ENCODE measurements at regions not wholly inside any gene's neighbourhood (a gene's known extent, or its start where the extent isn't known, plus 50 kb on each side); places are given as distances from the start of the nearest gene placed in this dataset.

DNA sequence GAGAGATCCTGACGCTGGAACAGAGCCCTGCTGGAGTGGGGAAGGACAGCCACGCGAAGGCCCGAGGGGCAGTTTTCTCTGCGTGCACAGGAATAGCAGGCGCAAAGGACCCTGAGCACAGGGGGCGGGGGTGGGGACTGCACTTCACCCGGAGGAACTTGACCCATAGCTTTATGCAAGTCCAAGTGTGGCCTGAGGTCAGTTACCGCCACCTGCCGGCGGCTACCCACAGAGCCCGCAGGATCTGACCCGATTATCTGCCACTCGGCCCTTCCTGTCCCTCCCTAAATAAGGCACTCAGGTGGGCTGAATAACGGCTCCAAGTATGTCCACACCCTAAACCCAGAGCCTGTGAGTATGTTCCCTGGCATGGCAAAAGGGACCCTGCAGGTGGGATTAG, 65.4 kb upstream of the FCN1 start:
- Mint-ChIP-seq H3K4me1 (no peaks in the 10 kb centered on the region), H3K9me3 (no peaks in the 10 kb centered on the region), H3K4me3 (no peak overlapping the region)

DNA sequence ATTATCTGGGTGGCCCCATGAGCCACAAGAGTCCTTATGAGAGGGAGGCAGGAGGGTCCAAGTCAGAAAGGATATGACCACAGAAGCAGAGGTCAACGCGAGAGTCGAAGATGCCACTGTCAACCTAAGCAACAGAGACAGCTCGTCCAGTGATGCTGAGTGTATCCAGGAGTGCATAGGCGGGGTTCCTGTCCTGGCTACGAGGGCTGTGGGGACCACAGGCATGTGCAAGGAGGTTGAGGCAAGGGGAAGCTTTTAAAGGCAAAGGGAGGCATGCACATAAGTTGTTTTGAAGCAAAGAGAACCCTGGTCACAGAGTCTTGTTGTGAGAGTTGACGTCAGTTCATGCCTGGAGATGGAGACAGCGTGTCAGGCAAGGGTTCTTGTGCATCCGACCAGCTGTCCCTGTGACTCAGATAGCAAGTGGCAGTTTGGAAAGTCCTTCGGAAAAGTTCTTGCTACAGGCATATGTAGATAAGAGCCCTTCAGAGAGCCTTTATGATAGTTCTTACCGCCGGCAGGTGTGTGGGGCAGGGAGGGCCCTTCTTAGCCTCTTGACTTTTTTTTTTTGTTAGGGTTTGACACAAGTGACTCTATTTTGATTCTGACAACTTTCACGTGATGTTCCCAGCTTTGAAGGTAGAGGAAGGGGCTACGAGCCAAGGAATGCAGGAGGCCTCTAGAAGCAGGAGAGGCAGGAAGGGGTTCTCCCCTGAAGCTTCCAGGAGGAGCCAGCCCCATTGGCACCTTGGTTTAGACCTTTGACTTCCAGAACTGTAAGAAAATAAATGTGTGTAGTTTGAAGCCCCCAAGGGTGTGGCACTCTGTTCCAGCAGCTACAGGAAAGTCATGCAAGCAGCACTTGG, 66.0 kb upstream of the FCN1 start:
- H3K36me3 Mint-ChIP-seq: no peaks in the 10 kb centered on the region
- no peaks in the 10 kb centered on the region for H3K4me1 Mint-ChIP-seq
- no peaks in the 10 kb centered on the region for H3K9me3 Mint-ChIP-seq
- H3K4me3 Mint-ChIP-seq: no peak overlapping the region
- H3K27ac Mint-ChIP-seq: no peak overlapping the region
- no peaks in the 10 kb centered on the region for H3K27me3 Mint-ChIP-seq

More for the DNA sequence above, 65.4 kb upstream of the FCN1 start:
- H3K27me3 Mint-ChIP-seq: no peaks in the 10 kb centered on the region
- no peak overlapping the region for H3K27ac Mint-ChIP-seq
- no peaks in the 10 kb centered on the region for H3K36me3 Mint-ChIP-seq

DNA sequence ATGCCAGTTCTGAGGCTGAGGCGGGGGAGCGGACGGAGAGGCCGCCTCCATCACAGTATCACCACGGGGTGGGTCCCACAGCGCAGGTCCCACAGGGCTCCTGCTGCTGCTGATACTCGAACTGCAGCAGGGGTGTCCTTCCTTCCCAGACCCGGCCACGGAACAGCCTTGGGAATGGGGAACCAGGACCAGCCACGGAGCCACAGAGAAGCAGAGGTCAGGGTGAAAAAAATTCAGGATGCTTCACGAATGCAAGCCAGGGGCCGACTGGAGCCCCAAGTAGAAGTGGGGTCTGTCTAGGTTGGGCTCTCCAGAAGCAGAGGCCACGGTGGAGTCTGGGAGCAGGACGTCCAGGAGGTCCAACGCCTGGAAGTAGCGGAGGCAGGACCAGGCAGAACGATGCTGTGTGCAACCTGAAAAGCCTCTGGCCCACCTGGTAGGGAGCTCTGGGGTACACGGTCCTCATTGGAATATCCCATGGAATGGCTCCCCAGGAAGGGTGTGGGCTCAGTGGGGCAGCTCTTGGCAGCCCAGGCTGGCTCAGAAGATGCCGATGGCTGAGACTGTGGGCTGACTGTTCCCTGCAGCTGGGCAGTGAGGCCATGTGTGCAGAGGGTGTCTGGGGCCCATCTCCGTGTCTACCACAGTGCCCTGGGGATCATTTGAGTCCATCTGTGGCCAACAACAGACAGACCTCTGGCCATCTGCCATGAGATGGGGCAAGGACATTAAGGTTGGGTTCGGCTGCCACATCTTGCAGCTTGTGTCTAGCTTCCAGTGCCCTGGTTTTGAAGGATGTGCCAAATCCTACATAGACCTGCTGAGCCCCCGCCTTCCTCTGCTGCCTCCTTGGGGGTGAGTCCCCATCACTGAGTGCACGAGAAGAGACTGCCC, 66.9 kb upstream of the FCN1 start:
- H3K4me3 Mint-ChIP-seq: no peak overlapping the region
- H3K27ac Mint-ChIP-seq: no peak overlapping the region
- no peaks in the 10 kb centered on the region for H3K27me3 Mint-ChIP-seq

DNA sequence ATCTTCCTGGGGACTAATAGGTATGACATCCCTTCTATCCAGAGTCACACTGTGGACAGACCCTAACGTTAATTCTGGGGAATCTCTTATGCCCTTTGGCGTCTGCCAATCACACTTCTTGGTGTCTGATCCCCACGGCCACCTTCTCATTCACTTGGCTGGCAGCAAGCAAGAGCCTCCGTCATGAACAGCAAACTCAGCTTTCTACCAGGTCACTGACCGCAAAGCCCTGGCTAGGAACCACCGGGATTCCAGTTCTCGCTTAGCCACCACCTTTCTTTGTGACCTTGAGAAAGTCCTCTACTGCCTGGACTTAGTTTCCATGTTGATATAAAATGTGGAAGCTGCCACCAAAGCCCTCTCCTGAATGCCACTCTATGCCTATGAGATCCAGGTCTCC, 67.7 kb upstream of the FCN1 start:
- Mint-ChIP-seq H3K4me3 (no peak overlapping the region), H3K36me3 (no peaks in the 10 kb centered on the region), H3K4me1 (no peaks in the 10 kb centered on the region), H3K9me3 (no peaks in the 10 kb centered on the region), H3K27ac (no peak overlapping the region), H3K27me3 (no peaks in the 10 kb centered on the region)

More for the DNA sequence above, 66.9 kb upstream of the FCN1 start:
- Mint-ChIP-seq H3K4me1 (no peaks in the 10 kb centered on the region), H3K36me3 (no peaks in the 10 kb centered on the region), H3K9me3 (no peaks in the 10 kb centered on the region)

DNA sequence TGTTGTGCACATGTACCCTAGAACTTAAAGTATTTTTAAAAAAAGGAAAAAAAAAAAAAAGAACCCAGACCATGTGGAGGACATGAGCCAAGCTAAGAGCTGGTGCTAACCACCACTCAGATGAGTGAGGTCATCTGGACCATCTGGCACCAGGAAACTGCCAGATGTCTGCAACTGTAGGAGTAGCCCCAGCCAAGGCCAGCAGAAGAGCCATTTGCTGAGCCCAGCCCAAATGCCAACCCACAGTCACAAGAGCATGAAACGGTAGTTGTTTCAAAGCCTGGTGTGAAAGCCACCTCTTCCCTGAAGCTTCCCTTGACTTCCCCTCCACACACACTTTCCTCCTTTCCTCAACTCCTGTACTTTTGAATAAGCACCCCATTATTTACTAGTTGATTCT, 69.2 kb upstream of the FCN1 start:
- Mint-ChIP-seq H3K27ac (no peak overlapping the region), H3K27me3 (no peaks in the 10 kb centered on the region), H3K4me1 (no peaks in the 10 kb centered on the region), H3K9me3 (no peaks in the 10 kb centered on the region), H3K4me3 (no peak overlapping the region), H3K36me3 (no peaks in the 10 kb centered on the region)

DNA sequence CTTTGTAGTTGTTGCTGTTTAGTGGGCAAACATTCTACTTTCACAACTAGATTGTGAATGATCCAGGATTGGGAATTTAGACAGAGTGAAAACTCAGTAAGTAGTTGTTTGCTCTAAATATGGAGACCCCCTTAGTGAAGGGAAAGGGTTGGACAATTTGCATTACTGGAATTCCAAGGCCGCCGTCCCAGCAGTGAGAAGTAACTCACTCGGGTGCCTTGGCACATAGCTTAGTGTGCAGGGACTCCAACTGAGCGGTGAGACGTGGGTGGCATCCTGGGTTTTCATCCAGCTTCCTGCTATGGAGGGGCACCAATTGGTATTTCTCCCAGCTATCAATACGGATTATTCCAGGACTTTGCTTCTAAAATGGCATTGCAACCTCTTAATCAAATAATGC, 69.7 kb upstream of the FCN1 start:
- Mint-ChIP-seq H3K4me1 (no peaks in the 10 kb centered on the region), H3K4me3 (no peak overlapping the region), H3K36me3 (no peaks in the 10 kb centered on the region), H3K27ac (no peak overlapping the region), H3K9me3 (no peaks in the 10 kb centered on the region), H3K27me3 (no peaks in the 10 kb centered on the region)

DNA sequence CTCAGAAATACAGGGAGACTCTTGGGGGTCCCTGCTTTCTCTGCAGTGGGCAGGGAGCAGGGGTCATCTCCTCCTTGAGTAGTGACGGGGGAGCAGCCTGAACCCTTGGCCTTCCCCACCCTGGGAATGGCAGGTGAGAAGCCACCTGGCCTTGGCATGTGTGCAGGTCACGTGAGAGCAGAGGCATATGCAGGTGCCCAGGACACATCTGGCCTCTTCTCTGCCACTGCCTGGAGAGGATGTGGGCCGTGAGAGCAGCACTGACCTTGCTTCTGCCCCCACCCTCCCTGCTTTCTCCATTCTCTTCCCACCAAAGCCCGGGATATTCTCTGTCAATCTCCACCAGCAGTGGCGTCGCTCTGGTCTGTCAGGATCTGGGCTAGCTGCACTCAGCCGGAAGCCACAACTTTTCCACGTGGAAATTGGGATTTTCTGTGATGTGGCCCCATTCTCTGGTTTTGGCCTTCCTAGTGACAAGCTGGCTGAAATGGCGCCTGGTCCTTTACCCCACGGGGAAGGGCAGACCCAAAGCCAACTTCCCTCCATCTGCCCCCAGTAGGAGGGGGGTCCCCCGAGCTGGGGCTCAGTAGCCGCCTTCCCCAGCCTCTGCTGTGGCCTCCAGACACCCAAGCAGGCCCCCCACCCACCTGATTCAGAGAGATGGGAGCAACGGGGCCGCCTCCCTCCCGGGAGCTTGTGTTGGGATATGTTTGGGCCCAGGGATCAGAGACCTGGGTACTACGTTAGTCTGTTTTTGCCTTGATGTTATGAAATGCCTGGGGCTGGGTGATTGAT, 70.4 kb upstream of the FCN1 start:
- Mint-ChIP-seq H3K27ac (no peak overlapping the region), H3K4me3 (no peak overlapping the region), H3K36me3 (no peaks in the 10 kb centered on the region), H3K27me3 (no peaks in the 10 kb centered on the region), H3K4me1 (no peaks in the 10 kb centered on the region), H3K9me3 (no peaks in the 10 kb centered on the region)

DNA sequence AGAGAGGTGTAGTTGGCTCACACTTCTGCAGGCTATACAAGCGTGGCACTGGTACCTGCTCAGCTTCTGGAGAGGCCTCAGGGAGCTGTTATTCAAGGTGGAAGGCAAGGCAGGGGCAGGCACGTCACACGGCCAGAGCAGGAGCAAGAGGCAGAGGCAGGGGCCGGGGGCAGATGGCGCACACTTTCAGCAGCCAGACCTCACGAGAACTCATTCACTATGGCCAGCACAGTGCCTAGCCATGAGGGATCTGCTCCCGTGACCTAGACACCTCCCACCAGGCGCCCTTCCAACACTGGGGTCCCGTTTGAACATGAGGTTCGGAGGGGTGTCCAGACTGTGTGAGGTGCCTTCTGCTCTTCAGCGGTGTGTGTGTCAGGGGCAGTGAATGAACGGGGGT, 71.0 kb upstream of the FCN1 start:
- no peaks in the 10 kb centered on the region for H3K4me1 Mint-ChIP-seq
- no peaks in the 10 kb centered on the region for H3K9me3 Mint-ChIP-seq
- H3K36me3 Mint-ChIP-seq: no peaks in the 10 kb centered on the region
- no peak overlapping the region for H3K27ac Mint-ChIP-seq
- H3K4me3 Mint-ChIP-seq: no peak overlapping the region
- no peaks in the 10 kb centered on the region for H3K27me3 Mint-ChIP-seq

DNA sequence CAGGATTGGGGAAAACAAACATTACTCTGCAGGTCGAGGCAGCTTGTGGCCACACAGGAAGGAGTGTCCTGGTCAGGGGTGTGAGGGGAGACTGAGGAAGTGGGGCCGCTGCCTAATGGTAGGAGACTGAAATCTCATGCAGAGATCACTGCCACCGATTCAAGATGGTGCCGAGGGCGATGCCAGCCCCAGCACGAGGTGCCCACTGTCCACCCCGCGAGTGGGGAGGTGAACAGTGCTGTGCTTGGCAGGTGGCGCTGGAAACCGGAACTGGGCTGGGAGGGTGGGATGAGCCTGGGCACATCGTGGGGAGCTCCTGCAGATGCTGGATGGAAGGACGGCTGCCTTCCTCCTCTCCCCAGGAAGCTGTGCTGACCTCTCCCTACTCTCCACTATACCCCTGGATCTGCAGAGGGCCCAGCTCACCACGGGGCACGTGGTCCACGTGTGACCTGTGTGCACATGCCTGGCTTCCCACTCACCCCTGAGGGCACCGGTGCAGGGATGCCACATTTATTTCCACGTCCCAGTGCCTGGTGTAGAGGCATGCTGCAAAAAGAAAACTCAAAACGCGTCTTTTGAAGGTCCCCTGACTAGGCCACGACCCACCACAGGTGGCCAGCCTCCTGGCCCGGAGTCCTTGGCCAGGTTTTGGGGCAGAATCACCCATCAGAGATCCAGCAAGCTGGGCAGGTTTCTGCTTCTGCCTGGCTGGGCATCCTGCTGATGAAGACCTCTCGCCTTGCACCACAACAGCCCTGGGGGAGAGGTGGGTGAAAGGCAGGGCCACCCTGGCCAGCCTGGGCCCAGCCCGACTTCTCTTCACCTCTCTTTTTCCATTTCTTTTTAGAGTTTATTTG, 71.7 kb upstream of the FCN1 start:
- H3K27me3 Mint-ChIP-seq: no peaks in the 10 kb centered on the region
- H3K4me1 Mint-ChIP-seq: no peaks in the 10 kb centered on the region
- H3K4me3 Mint-ChIP-seq: no peak overlapping the region

DNA sequence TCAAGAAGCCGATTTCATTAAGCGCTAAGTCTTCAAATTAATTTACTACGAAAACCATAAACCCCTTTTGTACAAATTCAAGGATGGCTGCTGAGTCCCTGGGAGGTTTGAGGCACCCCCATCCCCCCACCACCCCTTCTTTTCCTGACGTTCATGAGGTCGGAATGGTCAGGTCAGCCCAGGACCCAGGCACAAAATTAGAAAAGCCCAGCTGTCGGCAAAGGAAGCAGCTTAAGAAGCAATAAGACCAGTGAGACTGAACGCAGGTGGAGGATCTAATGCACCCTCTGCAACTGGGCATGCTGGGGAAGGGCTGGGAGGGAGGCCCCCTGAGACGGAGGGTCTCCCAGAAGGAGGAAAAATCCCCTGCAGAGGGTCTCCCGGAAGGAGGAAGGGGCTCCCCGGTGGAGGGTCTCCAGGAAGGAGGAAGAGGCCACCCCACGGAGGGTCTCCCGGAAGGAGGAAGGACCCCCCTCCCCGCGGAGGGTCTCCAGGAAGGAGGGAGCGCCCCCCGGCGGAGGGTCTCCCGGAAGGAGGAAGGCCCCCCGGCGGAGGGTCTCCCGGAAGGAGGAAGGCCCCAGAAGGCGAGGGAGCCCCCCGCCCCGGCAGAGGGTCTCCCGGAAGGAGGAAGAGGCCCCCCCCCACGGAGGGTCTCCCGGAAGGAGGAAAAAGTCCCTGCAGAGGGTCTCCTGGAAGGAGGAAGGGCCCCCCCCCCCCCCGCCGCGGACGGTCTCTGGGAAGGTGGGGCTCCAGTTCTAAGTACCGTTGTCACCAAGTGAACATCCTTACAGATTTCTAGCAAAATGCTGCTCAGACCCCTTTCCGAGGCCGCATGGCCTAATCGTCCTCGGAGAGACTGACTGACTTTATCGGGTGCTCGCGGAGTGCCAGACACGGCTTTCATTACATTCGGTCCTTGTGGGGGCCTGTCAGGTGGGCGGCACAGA, 74.4 kb upstream of the FCN1 start:
- Mint-ChIP-seq H3K4me1 (no peaks in the 10 kb centered on the region), H3K36me3 (no peaks in the 10 kb centered on the region), H3K9me3 (no peaks in the 10 kb centered on the region), H3K27me3 (no peaks in the 10 kb centered on the region), H3K4me3 (no peak overlapping the region), H3K27ac (no peak overlapping the region)

More for the DNA sequence above, 71.7 kb upstream of the FCN1 start:
- H3K27ac Mint-ChIP-seq: no peak overlapping the region
- no peaks in the 10 kb centered on the region for H3K36me3 Mint-ChIP-seq
- no peaks in the 10 kb centered on the region for H3K9me3 Mint-ChIP-seq

DNA sequence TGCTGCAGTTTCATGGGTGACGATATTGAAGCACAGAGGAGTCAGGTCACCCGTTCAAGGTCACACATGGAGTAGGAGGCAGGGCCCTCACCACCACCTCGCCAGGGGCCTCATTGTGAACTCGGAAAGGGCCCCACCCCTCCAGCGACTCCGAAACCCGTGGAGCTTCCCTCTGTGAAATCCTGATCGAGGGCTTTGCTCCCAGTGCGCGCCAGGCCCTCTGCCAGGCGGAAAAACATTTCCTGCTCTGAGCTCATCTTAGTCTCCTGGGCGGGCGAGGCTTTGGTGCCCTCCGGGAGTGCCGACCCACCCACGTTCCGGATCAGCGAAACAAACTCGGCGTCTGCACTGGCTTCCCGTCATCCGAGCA, 75.0 kb upstream of the FCN1 start:
- no peaks in the 10 kb centered on the region for H3K4me1 Mint-ChIP-seq
- H3K4me3 Mint-ChIP-seq: no peak overlapping the region
- H3K27me3 Mint-ChIP-seq: no peaks in the 10 kb centered on the region
- no peaks in the 10 kb centered on the region for H3K9me3 Mint-ChIP-seq
- H3K36me3 Mint-ChIP-seq: no peaks in the 10 kb centered on the region
- H3K27ac Mint-ChIP-seq: no peak overlapping the region

DNA sequence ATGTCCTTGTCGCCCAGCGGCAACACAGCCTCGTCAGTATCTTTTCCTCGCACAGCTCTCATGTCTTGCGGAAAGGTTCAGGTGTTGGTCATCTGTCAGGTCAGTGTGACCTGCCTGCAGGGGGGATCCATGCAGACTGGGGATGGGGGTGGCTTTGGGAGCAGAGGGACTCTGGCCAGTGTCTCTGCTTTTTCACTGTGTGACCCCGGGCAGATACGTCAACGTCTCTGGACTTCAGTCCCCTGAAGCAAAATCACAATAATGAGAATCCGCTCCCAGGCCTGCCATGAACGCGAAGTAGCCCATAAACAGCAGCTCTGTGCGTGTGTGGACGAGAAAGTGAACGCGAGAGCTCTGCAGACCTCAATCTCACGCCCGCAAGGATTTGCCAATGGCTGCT, 75.7 kb upstream of the FCN1 start:
- H3K27me3 Mint-ChIP-seq: no peaks in the 10 kb centered on the region
- H3K4me1 Mint-ChIP-seq: no peaks in the 10 kb centered on the region
- H3K27ac Mint-ChIP-seq: no peak overlapping the region
- no peak overlapping the region for H3K4me3 Mint-ChIP-seq
- H3K9me3 Mint-ChIP-seq: no peaks in the 10 kb centered on the region
- H3K36me3 Mint-ChIP-seq: no peaks in the 10 kb centered on the region

DNA sequence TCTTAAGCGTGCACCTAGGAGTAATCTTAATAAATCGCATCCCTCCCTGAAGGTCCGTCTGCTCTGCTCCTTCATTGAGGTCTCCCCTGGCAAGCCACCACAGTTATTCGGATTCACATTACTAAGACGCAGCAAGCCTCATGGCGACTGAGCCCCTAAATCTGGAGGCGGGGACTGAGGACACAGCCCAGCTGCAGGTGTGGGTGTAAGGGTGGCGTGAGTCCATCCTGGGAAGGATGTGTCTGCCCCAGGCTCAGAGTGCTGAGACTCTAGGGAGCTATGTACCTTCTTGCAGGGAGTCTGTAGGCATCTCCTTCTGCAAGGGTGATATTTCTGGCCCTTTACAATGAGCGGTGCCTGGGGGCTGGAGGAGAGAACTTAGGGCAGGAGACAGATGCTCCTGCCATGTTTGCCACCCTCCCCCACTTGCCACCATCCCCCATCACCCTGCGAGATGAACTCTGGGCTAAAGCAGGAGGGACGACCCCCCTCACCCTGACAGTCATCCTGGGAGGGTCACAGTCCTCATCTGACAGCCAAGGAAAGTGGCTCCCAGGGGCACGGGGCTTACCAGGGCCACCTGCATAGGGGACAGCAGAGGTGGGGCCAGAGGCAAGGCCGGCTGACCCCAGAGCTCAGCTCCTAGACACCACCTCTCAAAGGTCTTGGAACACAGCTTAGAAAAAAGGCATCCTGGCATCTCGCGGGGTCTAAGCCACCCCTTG, 76.4 kb upstream of the FCN1 start:
- no peaks in the 10 kb centered on the region for H3K9me3 Mint-ChIP-seq
- no peaks in the 10 kb centered on the region for H3K27me3 Mint-ChIP-seq
- no peak overlapping the region for H3K4me3 Mint-ChIP-seq
- H3K4me1 Mint-ChIP-seq: no peaks in the 10 kb centered on the region
- H3K36me3 Mint-ChIP-seq: no peaks in the 10 kb centered on the region
- H3K27ac Mint-ChIP-seq: no peak overlapping the region

Data from activated naive CD4-positive, alpha-beta T cell treated with anti-CD3 and anti-CD28 coated beads, Interleukin-2, amount 50 U/mL, for 24 hours (primary cell).